ENCODE measurements at regions not wholly inside any gene's neighbourhood (a gene's known extent, or its start where the extent isn't known, plus 50 kb on each side); places are given as distances from the start of the nearest gene placed in this dataset.

GRCh38 chr12:93122569-93123091, 193.5 kb upstream of the EEA1 start:
- RAD21 ChIA-PET (ENCODE audit: low non-redundant PET in 1 of 2, low total read pairs in 2 of 2, uncharacterized antibody in 2 of 2, unreplicated experiment in 2 of 2) = no interaction called here

More at GRCh38 chr12:93122569-93123091, 193.5 kb upstream of the EEA1 start:
- no peak for ATAC-seq
- TF ChIP-seq MAX (IDR thresholded peaks at IDR 0.05) (no peak), YY1 (IDR thresholded peaks at IDR 0.05; ENCODE audit: extremely low read depth, insufficient replicate concordance, low read depth, low read length) (no peak), SP1 (IDR thresholded peaks at IDR 0.05; ENCODE audit: low read depth) (no peak), FOSL1 (IDR thresholded peaks at IDR 0.05; ENCODE audit: low read depth) (no peak), POLR2A (IDR thresholded peaks at IDR 0.05; ENCODE audit: borderline replicate concordance, extremely low read depth, insufficient read depth, insufficient read length) (no peak), ELF1 (IDR thresholded peaks at IDR 0.05; ENCODE audit: borderline replicate concordance, low read depth) (no peak), TCF7L2 (IDR thresholded peaks at IDR 0.05; ENCODE audit: borderline replicate concordance, extremely low read depth, insufficient read depth, insufficient read length) (no peak), ATF3 (IDR thresholded peaks at IDR 0.05) (no peak), EZH2phosphoT487 (IDR thresholded peaks at IDR 0.05; ENCODE audit: borderline replicate concordance) (no peak)
- TF ChIP-seq, protein P1, sequence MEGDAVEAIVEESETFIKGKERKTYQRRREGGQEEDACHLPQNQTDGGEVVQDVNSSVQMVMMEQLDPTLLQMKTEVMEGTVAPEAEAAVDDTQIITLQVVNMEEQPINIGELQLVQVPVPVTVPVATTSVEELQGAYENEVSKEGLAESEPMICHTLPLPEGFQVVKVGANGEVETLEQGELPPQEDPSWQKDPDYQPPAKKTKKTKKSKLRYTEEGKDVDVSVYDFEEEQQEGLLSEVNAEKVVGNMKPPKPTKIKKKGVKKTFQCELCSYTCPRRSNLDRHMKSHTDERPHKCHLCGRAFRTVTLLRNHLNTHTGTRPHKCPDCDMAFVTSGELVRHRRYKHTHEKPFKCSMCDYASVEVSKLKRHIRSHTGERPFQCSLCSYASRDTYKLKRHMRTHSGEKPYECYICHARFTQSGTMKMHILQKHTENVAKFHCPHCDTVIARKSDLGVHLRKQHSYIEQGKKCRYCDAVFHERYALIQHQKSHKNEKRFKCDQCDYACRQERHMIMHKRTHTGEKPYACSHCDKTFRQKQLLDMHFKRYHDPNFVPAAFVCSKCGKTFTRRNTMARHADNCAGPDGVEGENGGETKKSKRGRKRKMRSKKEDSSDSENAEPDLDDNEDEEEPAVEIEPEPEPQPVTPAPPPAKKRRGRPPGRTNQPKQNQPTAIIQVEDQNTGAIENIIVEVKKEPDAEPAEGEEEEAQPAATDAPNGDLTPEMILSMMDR (IDR thresholded peaks at IDR 0.05 in 2 of 3, conservative IDR thresholded peaks at IDR 0.05 in 1 of 3; ENCODE audit: borderline replicate concordance in 1 of 3, insufficient read depth in 1 of 3, low read depth in 2 of 3, low read length in 2 of 3) = no peak
- no TSS peak for BruUV-seq (replicated peaks)
- H4K20me1 ChIP-seq (ENCODE audit: insufficient read depth) = no peaks in the 10 kb centered on the region
- H3K4me2 ChIP-seq (ENCODE audit: low read length) = no peak overlapping the region
- H3K9me3 ChIP-seq (ENCODE audit: control insufficient read depth in 1 of 2, insufficient read depth in 1 of 2, low read depth in 1 of 2, low read length in 2 of 2) = no peaks in the 10 kb centered on the region
- no peaks in the 10 kb centered on the region for H3K27me3 ChIP-seq (ENCODE audit: insufficient read depth, low read length)
- no peak overlapping the region for H3K9ac ChIP-seq (ENCODE audit: low read length)
- ChIA-PET POLR2A (no interaction called here), CTCF (no interaction called here)
- no peaks in the 10 kb centered on the region for H3K79me2 ChIP-seq (ENCODE audit: insufficient read depth, low read length)
- H2AFZ ChIP-seq (ENCODE audit: low read depth, low read length, poor library complexity, severe bottlenecking) = no peak overlapping the region
- intact Hi-C loops (cut with micrococcal nuclease) = no loop called here
- no peaks in the 10 kb centered on the region for H3K36me3 ChIP-seq (ENCODE audit: control insufficient read depth in 1 of 2, insufficient read depth in 2 of 2, low read length in 2 of 2)
- no peak for DNase-seq (ENCODE audit: low read depth, low spot score)
- H3K9me2 ChIP-seq (ENCODE audit: insufficient read depth) = no peaks in the 10 kb centered on the region
- no peak overlapping the region for H3K27ac ChIP-seq (ENCODE audit: low read depth, low read length)
- no peaks in the 10 kb centered on the region for H3K4me1 ChIP-seq (ENCODE audit: control insufficient read depth in 1 of 2, insufficient read depth in 2 of 2, low read length in 2 of 2)
- H3K4me3 ChIP-seq (replicated peaks in 1 of 2; ENCODE audit: low read depth in 1 of 2, low read length in 2 of 2) = no peak overlapping the region
